ENCODE measurements at regions not wholly inside any gene's neighbourhood (a gene's known extent, or its start where the extent isn't known, plus 50 kb on each side); places are given as distances from the start of the nearest gene placed in this dataset.

DNA sequence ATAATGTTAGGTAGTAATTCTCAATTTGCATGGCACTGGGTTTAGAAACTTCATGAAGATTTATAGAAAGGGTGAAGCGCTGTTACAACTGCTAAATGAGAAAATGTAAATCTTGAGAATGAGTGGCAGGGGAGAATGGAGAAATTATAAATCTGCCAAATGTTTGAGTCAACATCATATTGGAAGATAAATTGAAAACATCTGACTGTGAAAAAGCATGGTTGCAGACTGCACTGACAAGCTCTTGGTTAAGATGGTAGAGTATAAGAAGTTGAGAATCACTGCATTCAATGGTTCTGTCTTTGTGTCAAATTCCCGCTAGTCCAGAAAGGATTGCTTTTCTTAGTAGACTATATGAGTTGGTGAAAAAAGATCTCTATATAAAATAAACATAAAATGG is 113.3 kb upstream of the DUSP10 start:
- TF ChIP-seq CTCF (IDR thresholded peaks at IDR 0.05) (no peak), POLR2A (IDR thresholded peaks at IDR 0.05) (no peak)

Data from uterus (tissue), 2 donors.